ENCODE measurements at regions not wholly inside any gene's neighbourhood (a gene's known extent, or its start where the extent isn't known, plus 50 kb on each side); places are given as distances from the start of the nearest gene placed in this dataset.

DNA sequence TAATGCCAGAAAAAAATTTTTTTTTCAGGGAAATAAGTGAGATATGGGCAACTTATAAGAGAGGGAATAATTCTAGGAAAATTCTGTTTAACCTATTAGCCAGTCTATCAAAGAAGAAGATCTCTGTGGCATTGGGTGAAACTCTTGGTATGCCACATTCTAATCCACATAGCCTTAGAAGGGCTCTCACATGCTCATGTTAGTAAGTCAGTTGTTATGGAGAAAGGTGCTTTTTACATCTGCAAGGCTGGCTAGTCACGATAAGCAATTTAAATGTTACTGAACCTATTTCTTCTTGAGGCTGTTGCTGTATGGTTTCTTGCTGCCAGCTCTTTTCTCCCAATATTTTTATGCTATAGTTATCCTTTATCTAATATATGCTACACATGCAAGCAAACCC, 89.9 kb upstream of the MAGI1 start:
- TF ChIP-seq CTCF (IDR thresholded peaks at IDR 0.05; ENCODE audit: borderline replicate concordance), result no peak
- Histone ChIP-seq H3K36me3 (no peaks in the 10 kb centered on the region), H3K4me3 (no peak overlapping the region), H3K9me3 (replicated peaks) (no peaks in the 10 kb centered on the region), H3K4me1 (no peaks in the 10 kb centered on the region), H3K27ac (replicated peaks) (no peak overlapping the region), H3K27me3 (ENCODE audit: low read depth) (no peaks in the 10 kb centered on the region)
- intact Hi-C loops (cut with micrococcal nuclease), result no loop called here
- DNase-seq, result no peak

GRCh38 chr3:66121318-66121717, 82.6 kb upstream of the MAGI1 start:
- Histone ChIP-seq H3K27me3 (ENCODE audit: low read depth) (no peaks in the 10 kb centered on the region), H3K4me1 (peaks cover 7% of the 10 kb centered on the region), H3K4me3 (no peak overlapping the region), H3K27ac (replicated peaks) (no peak overlapping the region), H3K36me3 (no peaks in the 10 kb centered on the region), H3K9me3 (replicated peaks) (no peaks in the 10 kb centered on the region)
- TF ChIP-seq CTCF (IDR thresholded peaks at IDR 0.05; ENCODE audit: borderline replicate concordance), result no peak
- DNase-seq, result no peak
- intact Hi-C loops (cut with micrococcal nuclease), result no loop called here

DNA sequence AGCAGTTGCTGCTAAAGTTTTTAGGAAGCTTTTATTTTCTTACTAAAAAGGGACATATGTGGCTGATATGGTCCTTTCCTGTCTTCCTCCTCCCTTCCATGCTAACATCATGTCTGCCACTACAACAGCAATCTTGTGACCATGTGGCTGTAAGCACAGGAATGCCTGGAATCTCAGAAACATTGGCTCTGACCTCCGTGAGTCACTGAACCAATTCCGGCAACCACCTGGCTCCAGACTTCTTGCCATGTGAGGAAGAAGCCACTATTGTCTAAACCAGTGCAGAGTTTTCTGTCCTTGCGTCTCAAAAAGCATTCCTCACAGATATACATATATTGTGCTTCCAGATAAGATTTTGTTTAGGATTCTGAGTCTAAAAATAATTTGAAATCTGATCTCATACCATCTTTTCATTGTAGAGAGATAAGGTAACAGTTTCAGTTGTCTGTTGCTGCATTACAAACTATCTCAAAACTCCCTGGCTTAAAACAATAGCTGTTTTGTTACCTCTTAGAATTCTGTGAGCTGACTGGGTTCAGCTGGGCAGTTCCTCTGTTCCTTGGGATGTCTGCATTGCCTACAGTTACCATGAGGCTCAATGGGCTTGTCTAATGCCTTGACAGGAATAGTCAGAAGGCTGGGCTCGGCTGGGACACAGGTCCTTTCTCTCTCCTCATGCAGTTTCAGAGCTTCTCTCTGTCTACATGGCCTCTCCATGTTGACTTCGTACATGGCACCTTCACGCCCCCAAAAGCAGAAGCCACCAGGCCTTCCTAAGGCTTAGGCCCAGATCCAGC, 77.3 kb upstream of the MAGI1 start:
- Histone ChIP-seq H3K9me3 (replicated peaks) (no peaks in the 10 kb centered on the region), H3K27me3 (ENCODE audit: low read depth) (no peaks in the 10 kb centered on the region), H3K4me1 (peaks cover 19% of the 10 kb centered on the region), H3K27ac (replicated peaks) (peak overlapping the region; percentile 78), H3K36me3 (no peaks in the 10 kb centered on the region), H3K4me3 (no peak overlapping the region)
- intact Hi-C loops (cut with micrococcal nuclease), result no loop called here
- peak; percentile 37 for DNase-seq
- TF ChIP-seq CTCF (IDR thresholded peaks at IDR 0.05; ENCODE audit: borderline replicate concordance), result no peak

DNA sequence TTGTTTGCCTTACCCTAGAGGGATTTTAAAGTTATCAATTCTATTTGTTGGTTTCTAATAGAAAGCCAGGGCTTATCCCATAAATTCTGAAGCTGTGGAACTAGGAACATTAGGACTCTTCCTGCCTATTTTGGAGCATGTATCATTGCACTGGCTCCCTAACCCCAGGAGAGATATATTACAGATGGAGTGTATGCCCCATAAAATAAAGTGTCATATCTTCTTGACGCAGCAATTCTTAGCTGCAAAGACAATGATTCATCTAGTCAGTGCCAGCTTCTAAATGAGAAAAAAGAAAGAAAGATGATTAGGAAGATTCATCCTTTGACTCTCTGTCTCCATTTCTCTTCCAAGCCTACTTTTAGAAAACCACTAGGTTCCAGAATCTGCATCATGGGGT, 74.8 kb upstream of the MAGI1 start:
- H3K4me3 ChIP-seq, result no peak overlapping the region
- no peaks in the 10 kb centered on the region for H3K27me3 ChIP-seq (ENCODE audit: low read depth)
- no peak for DNase-seq
- intact Hi-C loops (cut with micrococcal nuclease), result no loop called here
- no peaks in the 10 kb centered on the region for H3K36me3 ChIP-seq
- TF ChIP-seq CTCF (IDR thresholded peaks at IDR 0.05; ENCODE audit: borderline replicate concordance), result no peak
- peaks cover 19% of the 10 kb centered on the region for H3K4me1 ChIP-seq
- no peak overlapping the region for H3K27ac ChIP-seq (replicated peaks)
- no peaks in the 10 kb centered on the region for H3K9me3 ChIP-seq (replicated peaks)

DNA sequence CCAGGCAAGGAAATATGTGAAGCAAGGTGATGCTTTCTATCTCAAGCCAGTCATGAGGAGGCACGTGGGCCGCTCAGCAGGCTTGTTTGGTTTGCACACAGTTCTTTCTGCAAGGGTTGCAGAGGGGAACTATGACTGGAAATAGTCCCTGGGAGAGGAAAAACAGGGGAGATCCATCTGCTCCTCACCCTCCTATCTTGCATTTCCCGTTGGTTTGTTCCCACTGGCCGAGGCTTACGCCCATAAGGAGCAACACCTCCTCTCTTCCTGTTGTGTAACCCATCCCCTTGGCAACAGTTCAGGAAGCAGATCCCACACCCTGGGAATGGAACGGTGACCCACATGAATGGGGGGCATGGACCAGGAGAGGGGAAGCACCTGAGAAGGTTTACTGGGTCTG, 72.1 kb upstream of the MAGI1 start:
- Histone ChIP-seq H3K4me3 (no peak overlapping the region), H3K9me3 (replicated peaks) (no peaks in the 10 kb centered on the region), H3K36me3 (no peaks in the 10 kb centered on the region), H3K27ac (replicated peaks) (no peak overlapping the region), H3K4me1 (peaks cover 8% of the 10 kb centered on the region), H3K27me3 (ENCODE audit: low read depth) (no peaks in the 10 kb centered on the region)
- TF ChIP-seq CTCF (IDR thresholded peaks at IDR 0.05; ENCODE audit: borderline replicate concordance), result no peak
- no peak for DNase-seq
- intact Hi-C loops (cut with micrococcal nuclease), result no loop called here

Data from left ventricle myocardium inferior (tissue), 1 donor.